HFF-Myc (cell line): ENCODE measurements at regions not wholly inside any gene's neighbourhood (a gene's known extent, or its start where the extent isn't known, plus 50 kb on each side); places are given as distances from the start of the nearest gene placed in this dataset.

Source experiments
- DNase-seq: peaks from one replicate; pipeline ENCODE4 v3.0.0-alpha.2; 2011; ENCODE audit warnings: low read depth; ENCODE audit errors: extremely low read depth
- H3K4me3 ChIP-seq: replicated peaks from 2 replicates; pipeline ENCODE4 v1.5.1; 2011; ENCODE audit warnings: low read depth, mild to moderate bottlenecking, control low read depth, low read length
- CTCF ChIP-seq: IDR thresholded peaks from 2 replicates; pipeline ENCODE4 v1.5.1; 2012; ENCODE audit warnings: mild to moderate bottlenecking, low read depth, low read length, control low read depth; ENCODE audit errors: missing control alignments

- no peak for TF ChIP-seq CTCF
- no peak for DNase-seq
Measured at GRCh38 chr5:62742207-62742606, 163.6 kb downstream of the LRRC70 start.

GRCh38 chr5:62741761-62742160 is 163.1 kb downstream of the LRRC70 start:
- TF ChIP-seq CTCF = no peak
- DNase-seq = no peak
- H3K4me3 ChIP-seq = no peak overlapping the region

More at GRCh38 chr5:62742207-62742606, 163.6 kb downstream of the LRRC70 start:
- no peak overlapping the region for H3K4me3 ChIP-seq

GRCh38 chr5:62737766-62738165 is 159.1 kb downstream of the LRRC70 start:
- TF ChIP-seq CTCF = no peak
- DNase-seq = no peak
- H3K4me3 ChIP-seq = no peak overlapping the region

- DNase-seq = no peak
- no peak for TF ChIP-seq CTCF
- no peak overlapping the region for H3K4me3 ChIP-seq
Measured at GRCh38 chr5:62732677-62733121, 154.1 kb downstream of the LRRC70 start.

- no peak for DNase-seq
- TF ChIP-seq CTCF = no peak
- no peak overlapping the region for H3K4me3 ChIP-seq
Measured at GRCh38 chr5:62731022-62731421, 152.4 kb downstream of the LRRC70 start.

GRCh38 chr5:62729675-62730074 is 151.1 kb downstream of the LRRC70 start:
- TF ChIP-seq CTCF = no peak
- no peak for DNase-seq
- H3K4me3 ChIP-seq = no peak overlapping the region

- TF ChIP-seq CTCF = no peak
- no peak overlapping the region for H3K4me3 ChIP-seq
- DNase-seq = no peak
Measured at GRCh38 chr5:62727861-62728260, 149.2 kb downstream of the LRRC70 start.
